Retinal pigment epithelial cell (primary cell): ENCODE measurements at regions not wholly inside any gene's neighbourhood (a gene's known extent, or its start where the extent isn't known, plus 50 kb on each side); places are given as distances from the start of the nearest gene placed in this dataset.

ENCODE experiments used
- DNase-seq: peaks from one replicate; pipeline ENCODE4 v3.0.0-alpha.2; 2010; ENCODE audit warnings: low read depth
- H3K4me3 ChIP-seq: 2 replicates; pipeline ENCODE4 v1.5.1; 2011; ENCODE audit warnings: mild to moderate bottlenecking, low read length, control low read depth, moderate library complexity
- TF ChIP-seq, protein P1 (sequence below): conservative IDR thresholded peaks from 2 replicates; pipeline ENCODE4 v1.5.1; 2011; ENCODE audit warnings: low read depth, low read length, control low read depth, inconsistent platforms

- TF ChIP-seq, protein P1, sequence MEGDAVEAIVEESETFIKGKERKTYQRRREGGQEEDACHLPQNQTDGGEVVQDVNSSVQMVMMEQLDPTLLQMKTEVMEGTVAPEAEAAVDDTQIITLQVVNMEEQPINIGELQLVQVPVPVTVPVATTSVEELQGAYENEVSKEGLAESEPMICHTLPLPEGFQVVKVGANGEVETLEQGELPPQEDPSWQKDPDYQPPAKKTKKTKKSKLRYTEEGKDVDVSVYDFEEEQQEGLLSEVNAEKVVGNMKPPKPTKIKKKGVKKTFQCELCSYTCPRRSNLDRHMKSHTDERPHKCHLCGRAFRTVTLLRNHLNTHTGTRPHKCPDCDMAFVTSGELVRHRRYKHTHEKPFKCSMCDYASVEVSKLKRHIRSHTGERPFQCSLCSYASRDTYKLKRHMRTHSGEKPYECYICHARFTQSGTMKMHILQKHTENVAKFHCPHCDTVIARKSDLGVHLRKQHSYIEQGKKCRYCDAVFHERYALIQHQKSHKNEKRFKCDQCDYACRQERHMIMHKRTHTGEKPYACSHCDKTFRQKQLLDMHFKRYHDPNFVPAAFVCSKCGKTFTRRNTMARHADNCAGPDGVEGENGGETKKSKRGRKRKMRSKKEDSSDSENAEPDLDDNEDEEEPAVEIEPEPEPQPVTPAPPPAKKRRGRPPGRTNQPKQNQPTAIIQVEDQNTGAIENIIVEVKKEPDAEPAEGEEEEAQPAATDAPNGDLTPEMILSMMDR = no peak
- H3K4me3 ChIP-seq = no peak overlapping the region
- no peak for DNase-seq
These were observed 362.2 kb downstream of the RAD51AP2 start for GRCh38 chr2:17156086-17156485.

GRCh38 chr2:17149945-17150344, 368.3 kb downstream of the RAD51AP2 start:
- TF ChIP-seq, protein P1 = no peak
- DNase-seq = no peak
- no peak overlapping the region for H3K4me3 ChIP-seq

- H3K4me3 ChIP-seq = no peak overlapping the region
- DNase-seq = no peak
- TF ChIP-seq, protein P1 = peak; percentile 94
These were observed 369.7 kb downstream of the RAD51AP2 start for GRCh38 chr2:17148407-17149145.

GRCh38 chr2:17146358-17146757, 371.9 kb downstream of the RAD51AP2 start:
- TF ChIP-seq, protein P1 = no peak
- DNase-seq = no peak
- no peak overlapping the region for H3K4me3 ChIP-seq

GRCh38 chr2:17136877-17137276, 381.4 kb downstream of the RAD51AP2 start:
- H3K4me3 ChIP-seq = no peak overlapping the region
- TF ChIP-seq, protein P1 = no peak
- DNase-seq = no peak

DNA sequence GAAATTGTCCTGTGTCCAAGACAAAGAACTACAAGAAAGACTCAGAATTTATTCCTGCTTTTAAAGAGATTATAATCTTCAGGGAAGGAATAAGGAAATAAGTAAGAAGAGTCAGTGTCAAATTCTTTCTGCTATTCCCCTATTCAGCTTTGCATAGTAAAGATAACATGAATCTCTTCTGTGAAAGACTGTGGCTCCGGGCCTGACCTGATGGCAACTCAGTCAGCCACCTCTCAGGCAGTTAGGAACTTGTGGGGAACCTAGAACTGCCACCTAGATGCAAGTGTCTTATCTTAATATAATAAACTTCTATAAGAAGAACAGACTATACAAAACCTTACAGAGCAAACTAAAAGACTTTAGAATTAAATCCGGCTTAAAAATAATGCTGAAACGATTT, 382.0 kb downstream of the RAD51AP2 start:
- TF ChIP-seq, protein P1 = no peak

DNA sequence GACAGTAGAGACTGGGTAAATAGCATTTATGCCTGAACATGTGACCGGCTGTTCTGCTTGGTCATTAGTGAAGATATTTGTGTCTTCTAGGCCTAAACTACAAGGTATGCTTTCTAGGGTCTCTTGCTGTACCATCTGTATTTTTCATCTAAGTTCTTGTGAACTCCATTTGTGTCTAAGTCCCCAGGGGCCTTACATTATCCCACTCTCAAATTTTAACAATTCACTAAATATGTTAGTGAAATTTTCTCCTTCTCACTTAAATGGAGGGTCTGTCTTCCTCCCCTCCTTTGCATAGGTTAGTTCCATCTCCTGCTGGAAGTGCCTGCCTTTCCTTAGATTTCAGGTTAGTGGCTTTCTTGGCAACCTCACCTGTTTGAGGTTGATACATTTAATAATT, 382.6 kb downstream of the RAD51AP2 start:
- H3K4me3 ChIP-seq = no peak overlapping the region
- no peak for DNase-seq
- TF ChIP-seq, protein P1 = no peak

More for the DNA sequence above, 382.0 kb downstream of the RAD51AP2 start:
- H3K4me3 ChIP-seq = no peak overlapping the region
- no peak for DNase-seq
